GM23338 (cell line): ENCODE measurements at regions not wholly inside any gene's neighbourhood (a gene's known extent, or its start where the extent isn't known, plus 50 kb on each side); places are given as distances from the start of the nearest gene placed in this dataset.

Experiments used
- ATAC-seq: fragments of 200-7000 bp; cut with Tn5 transposase; 3 replicates; pipeline ENCODE4 v1.9.1; 2020
- DNase-seq: peaks from one replicate; pipeline ENCODE4 v3.0.0-alpha.2; 2015; ENCODE audit warnings: low spot score
- H2AFZ ChIP-seq: fragments of 200-600 bp; sonication (generic); 2 replicates; pipeline ENCODE4 v1.8.0; 2016; ENCODE audit warnings: antibody characterized with exemption, mild to moderate bottlenecking, moderate library complexity
- H3F3A ChIP-seq: fragments of 200-600 bp; sonication (generic); replicated peaks from 2 replicates; pipeline ENCODE4 v1.8.0; 2017; ENCODE audit warnings: antibody characterized with exemption, mixed run types, low read depth
- H3K27ac ChIP-seq: fragments of 200-600 bp; sonication (generic); 2 replicates; pipeline ENCODE4 v1.6.1; 2016; ENCODE audit warnings: low read depth
- H3K27me3 ChIP-seq: fragments of 200-600 bp; sonication (generic); 2 replicates; pipeline ENCODE4 v1.8.0; 2016; ENCODE audit warnings: mild to moderate bottlenecking, mixed run types, moderate library complexity; ENCODE audit not compliant: insufficient read depth
- H3K36me3 ChIP-seq: fragments of 200-600 bp; sonication (generic); 2 replicates; pipeline ENCODE4 v1.8.0; 2016; ENCODE audit warnings: mild to moderate bottlenecking; ENCODE audit not compliant: insufficient read depth
- H3K4me1 ChIP-seq: fragments of 200-600 bp; sonication (generic); 2 replicates; pipeline ENCODE4 v1.8.0; 2016; ENCODE audit warnings: mild to moderate bottlenecking, moderate library complexity; ENCODE audit not compliant: insufficient read depth
- H3K4me2 ChIP-seq: fragments of 200-600 bp; sonication (generic); 2 replicates; pipeline ENCODE4 v1.7.1; 2017; ENCODE audit warnings: mixed run types
- H3K4me3 ChIP-seq: fragments of 200-600 bp; sonication (generic); 2 replicates; pipeline ENCODE4 v1.6.1; 2016; ENCODE audit warnings: mixed run types
- H3K79me2 ChIP-seq: fragments of 200-600 bp; sonication (generic); replicated peaks from 2 replicates; pipeline ENCODE4 v1.8.0; 2017; ENCODE audit warnings: mild to moderate bottlenecking; ENCODE audit not compliant: insufficient read depth
- H3K9me2 ChIP-seq: fragments of 200-600 bp; sonication (generic); 2 replicates; pipeline ENCODE4 v1.8.0; 2017; ENCODE audit not compliant: insufficient read depth
- H4K20me1 ChIP-seq: fragments of 200-600 bp; sonication (generic); replicated peaks from 2 replicates; pipeline ENCODE4 v1.8.0; 2017; ENCODE audit warnings: mild to moderate bottlenecking; ENCODE audit not compliant: insufficient read depth
- H3K27ac Mint-ChIP-seq: 2 replicates; pipeline ENCODE4 v1.8.0; 2020; ENCODE audit warnings: inconsistent platforms, mild to moderate bottlenecking, moderate library complexity, mixed read lengths
- H3K27me3 Mint-ChIP-seq: 3 replicates; pipeline ENCODE4 v1.8.0; 2022; ENCODE audit warnings: low read depth, mild to moderate bottlenecking, moderate library complexity, mixed read lengths, inconsistent platforms; ENCODE audit not compliant: insufficient read depth, poor library complexity
- H3K36me3 Mint-ChIP-seq: 3 replicates; pipeline ENCODE4 v1.8.0; 2021; ENCODE audit warnings: low read depth, mild to moderate bottlenecking, inconsistent platforms, moderate library complexity, mixed read lengths
- H3K4me1 Mint-ChIP-seq: 3 replicates; pipeline ENCODE4 v1.8.0; 2020; ENCODE audit warnings: mild to moderate bottlenecking, inconsistent platforms, mixed read lengths
- H3K4me3 Mint-ChIP-seq: 3 replicates; pipeline ENCODE4 v1.8.0; 2021; ENCODE audit warnings: moderate library complexity, mild to moderate bottlenecking, inconsistent platforms, mixed read lengths
- H3K9me3 Mint-ChIP-seq: 3 replicates; pipeline ENCODE4 v1.8.0; 2020; ENCODE audit warnings: moderate library complexity, mild to moderate bottlenecking, inconsistent platforms, mixed read lengths
- EZH2phosphoT487 ChIP-seq: fragments of 200-600 bp; sonication (generic); IDR thresholded peaks from one replicate; pipeline ENCODE4 v1.8.1; 2018; ENCODE audit warnings: antibody characterized with exemption; ENCODE audit not compliant: unreplicated experiment
- JUNB ChIP-seq: IDR thresholded peaks from one replicate; pipeline ENCODE4 v1.6.1; 2016; ENCODE audit warnings: antibody characterized with exemption; ENCODE audit not compliant: unreplicated experiment
- NANOG ChIP-seq: IDR thresholded peaks from 2 replicates; pipeline ENCODE4 v1.6.1; 2016; ENCODE audit warnings: antibody characterized with exemption, borderline replicate concordance
- POLR2AphosphoS5 ChIP-seq: IDR thresholded peaks from 2 replicates; pipeline ENCODE4 v1.6.1; 2016; ENCODE audit warnings: antibody characterized with exemption, low read depth
- ZNF114 ChIP-seq: fragments of 250-450 bp; sonication (Bioruptor Pico); IDR thresholded peaks from 2 replicates; pipeline ENCODE4 v1.5.0; 2020; ENCODE audit warnings: mild to moderate bottlenecking, moderate library complexity
- ZNF331 ChIP-seq: fragments of 250-450 bp; sonication (Bioruptor Pico); IDR thresholded peaks from 2 replicates; pipeline ENCODE4 v1.5.0; 2020; ENCODE audit warnings: low read depth, mild to moderate bottlenecking, moderate library complexity
- TF ChIP-seq, protein P1 (sequence below): IDR thresholded peaks from 2 replicates; pipeline ENCODE4 v1.6.1; 2016; ENCODE audit warnings: antibody characterized with exemption
- TF ChIP-seq, protein P2 (sequence below): IDR thresholded peaks from one replicate; pipeline ENCODE4 v1.6.1; 2018; ENCODE audit warnings: antibody characterized with exemption; ENCODE audit not compliant: unreplicated experiment
- TF ChIP-seq, protein P3 (sequence below), 2 experiments: fragments of 200-600 bp in 1 of 2; sonication (generic) in 1 of 2; conservative IDR thresholded peaks; 2 replicates each; pipeline versions ENCODE4 v1.5.1 to v1.6.1; 2016 to 2017; ENCODE audit warnings: antibody characterized with exemption in 2 of 2, low read depth in 2 of 2, mild to moderate bottlenecking in 2 of 2, moderate library complexity in 1 of 2
- TF ChIP-seq, protein P4 (sequence below): fragments of 250-450 bp; sonication (Bioruptor Pico); IDR thresholded peaks from 2 replicates; pipeline ENCODE4 v1.5.0; 2020; ENCODE audit warnings: mild to moderate bottlenecking, moderate library complexity

DNA sequence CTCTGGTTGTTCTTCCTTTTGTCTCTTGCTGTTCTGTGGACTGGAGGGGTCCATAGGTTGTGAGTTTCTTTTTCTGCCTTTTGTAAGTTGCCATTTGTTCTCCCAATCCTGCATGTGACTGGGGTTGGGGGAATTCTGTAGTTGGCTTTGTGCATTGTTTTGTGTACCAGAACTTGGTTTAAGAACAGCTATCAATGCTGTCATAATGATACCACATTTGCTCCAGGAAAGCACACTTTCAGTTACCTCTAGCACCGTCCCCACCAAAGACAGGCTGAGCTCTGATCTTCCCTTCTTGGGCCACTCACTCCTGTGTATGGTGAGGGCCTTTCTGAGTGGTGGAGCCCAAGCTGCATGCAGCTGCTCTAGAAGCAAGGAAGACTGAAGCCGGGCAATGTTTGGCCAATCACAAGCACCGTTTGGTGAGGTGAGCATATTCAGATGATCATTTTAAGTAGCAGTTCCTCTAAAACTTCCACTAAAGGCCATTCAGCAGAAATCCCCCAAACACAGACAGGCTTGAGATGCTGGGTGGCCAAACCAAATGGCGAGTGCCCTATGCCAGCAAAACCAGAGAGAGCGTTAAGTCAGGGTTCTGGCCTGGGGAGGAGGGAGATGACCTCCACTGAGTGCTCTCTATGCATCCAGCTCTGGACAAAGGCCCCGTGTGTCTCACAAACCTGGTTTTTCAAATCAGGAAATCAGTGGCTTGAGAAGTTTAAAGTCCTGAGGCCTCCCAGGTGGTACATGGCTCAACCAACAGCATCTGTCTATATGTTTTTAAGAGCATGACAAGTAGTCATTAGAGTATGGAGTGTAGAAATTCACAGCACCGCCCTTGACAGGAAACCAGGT is 120.7 kb upstream of the SPATA13 start (continued):
- TF ChIP-seq, protein P1, sequence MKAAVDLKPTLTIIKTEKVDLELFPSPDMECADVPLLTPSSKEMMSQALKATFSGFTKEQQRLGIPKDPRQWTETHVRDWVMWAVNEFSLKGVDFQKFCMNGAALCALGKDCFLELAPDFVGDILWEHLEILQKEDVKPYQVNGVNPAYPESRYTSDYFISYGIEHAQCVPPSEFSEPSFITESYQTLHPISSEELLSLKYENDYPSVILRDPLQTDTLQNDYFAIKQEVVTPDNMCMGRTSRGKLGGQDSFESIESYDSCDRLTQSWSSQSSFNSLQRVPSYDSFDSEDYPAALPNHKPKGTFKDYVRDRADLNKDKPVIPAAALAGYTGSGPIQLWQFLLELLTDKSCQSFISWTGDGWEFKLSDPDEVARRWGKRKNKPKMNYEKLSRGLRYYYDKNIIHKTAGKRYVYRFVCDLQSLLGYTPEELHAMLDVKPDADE, result no peak
- TF ChIP-seq EZH2phosphoT487 (no peak), POLR2AphosphoS5 (no peak)
- TF ChIP-seq, protein P2, sequence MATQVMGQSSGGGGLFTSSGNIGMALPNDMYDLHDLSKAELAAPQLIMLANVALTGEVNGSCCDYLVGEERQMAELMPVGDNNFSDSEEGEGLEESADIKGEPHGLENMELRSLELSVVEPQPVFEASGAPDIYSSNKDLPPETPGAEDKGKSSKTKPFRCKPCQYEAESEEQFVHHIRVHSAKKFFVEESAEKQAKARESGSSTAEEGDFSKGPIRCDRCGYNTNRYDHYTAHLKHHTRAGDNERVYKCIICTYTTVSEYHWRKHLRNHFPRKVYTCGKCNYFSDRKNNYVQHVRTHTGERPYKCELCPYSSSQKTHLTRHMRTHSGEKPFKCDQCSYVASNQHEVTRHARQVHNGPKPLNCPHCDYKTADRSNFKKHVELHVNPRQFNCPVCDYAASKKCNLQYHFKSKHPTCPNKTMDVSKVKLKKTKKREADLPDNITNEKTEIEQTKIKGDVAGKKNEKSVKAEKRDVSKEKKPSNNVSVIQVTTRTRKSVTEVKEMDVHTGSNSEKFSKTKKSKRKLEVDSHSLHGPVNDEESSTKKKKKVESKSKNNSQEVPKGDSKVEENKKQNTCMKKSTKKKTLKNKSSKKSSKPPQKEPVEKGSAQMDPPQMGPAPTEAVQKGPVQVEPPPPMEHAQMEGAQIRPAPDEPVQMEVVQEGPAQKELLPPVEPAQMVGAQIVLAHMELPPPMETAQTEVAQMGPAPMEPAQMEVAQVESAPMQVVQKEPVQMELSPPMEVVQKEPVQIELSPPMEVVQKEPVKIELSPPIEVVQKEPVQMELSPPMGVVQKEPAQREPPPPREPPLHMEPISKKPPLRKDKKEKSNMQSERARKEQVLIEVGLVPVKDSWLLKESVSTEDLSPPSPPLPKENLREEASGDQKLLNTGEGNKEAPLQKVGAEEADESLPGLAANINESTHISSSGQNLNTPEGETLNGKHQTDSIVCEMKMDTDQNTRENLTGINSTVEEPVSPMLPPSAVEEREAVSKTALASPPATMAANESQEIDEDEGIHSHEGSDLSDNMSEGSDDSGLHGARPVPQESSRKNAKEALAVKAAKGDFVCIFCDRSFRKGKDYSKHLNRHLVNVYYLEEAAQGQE, result no peak

DNA sequence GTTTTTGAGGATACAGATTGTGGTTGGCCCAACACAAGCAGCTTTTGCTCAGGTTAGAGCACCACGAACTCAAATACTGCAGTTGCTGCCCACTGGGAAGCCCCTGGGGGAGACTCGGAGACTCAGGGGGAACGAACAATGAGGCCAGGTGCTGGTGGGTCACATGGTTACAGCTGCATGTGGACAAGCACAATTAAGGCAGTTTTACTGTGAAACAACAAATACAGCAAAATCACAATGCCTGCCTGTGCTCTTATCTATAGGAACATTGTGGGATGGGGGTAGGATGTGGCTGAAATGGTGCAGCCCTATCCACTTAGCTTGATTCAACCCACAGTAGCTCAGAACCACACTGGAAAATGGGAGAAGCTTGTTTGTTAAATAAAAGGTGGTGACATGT is 119.7 kb upstream of the SPATA13 start:
- no peak overlapping the region for H3K27ac Mint-ChIP-seq
- Histone ChIP-seq H3K4me1 (no peaks in the 10 kb centered on the region; the same call in 1 of the 2 replicates), H4K20me1 (no peaks in the 10 kb centered on the region), H3K27ac (no peak overlapping the region), H3K79me2 (no peaks in the 10 kb centered on the region), H3K36me3 (no peaks in the 10 kb centered on the region), H2AFZ (no peak overlapping the region), H3K9me2 (no peaks in the 10 kb centered on the region), H3F3A (no peaks in the 10 kb centered on the region), H3K27me3 (no peaks in the 10 kb centered on the region), H3K4me3 (no peak overlapping the region), H3K4me2 (no peak overlapping the region)
- DNase-seq, result peak; percentile 28
- H3K9me3 Mint-ChIP-seq, result no peaks in the 10 kb centered on the region
- H3K4me3 Mint-ChIP-seq, result no peak overlapping the region
- peaks cover 29% of the 10 kb centered on the region for H3K4me1 Mint-ChIP-seq
- no peaks in the 10 kb centered on the region for H3K36me3 Mint-ChIP-seq
- peaks cover 29% of the 10 kb centered on the region for H3K27me3 Mint-ChIP-seq
- ATAC-seq, result peak; percentile 90
- TF ChIP-seq ZNF114 (CRISPR knock-in tag), result no peak
- TF ChIP-seq JUNB, result no peak
- TF ChIP-seq, protein P3, sequence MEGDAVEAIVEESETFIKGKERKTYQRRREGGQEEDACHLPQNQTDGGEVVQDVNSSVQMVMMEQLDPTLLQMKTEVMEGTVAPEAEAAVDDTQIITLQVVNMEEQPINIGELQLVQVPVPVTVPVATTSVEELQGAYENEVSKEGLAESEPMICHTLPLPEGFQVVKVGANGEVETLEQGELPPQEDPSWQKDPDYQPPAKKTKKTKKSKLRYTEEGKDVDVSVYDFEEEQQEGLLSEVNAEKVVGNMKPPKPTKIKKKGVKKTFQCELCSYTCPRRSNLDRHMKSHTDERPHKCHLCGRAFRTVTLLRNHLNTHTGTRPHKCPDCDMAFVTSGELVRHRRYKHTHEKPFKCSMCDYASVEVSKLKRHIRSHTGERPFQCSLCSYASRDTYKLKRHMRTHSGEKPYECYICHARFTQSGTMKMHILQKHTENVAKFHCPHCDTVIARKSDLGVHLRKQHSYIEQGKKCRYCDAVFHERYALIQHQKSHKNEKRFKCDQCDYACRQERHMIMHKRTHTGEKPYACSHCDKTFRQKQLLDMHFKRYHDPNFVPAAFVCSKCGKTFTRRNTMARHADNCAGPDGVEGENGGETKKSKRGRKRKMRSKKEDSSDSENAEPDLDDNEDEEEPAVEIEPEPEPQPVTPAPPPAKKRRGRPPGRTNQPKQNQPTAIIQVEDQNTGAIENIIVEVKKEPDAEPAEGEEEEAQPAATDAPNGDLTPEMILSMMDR (conservative IDR thresholded peaks at IDR 0.05; ENCODE audit: low read depth in 2 of 2), result no peak
- TF ChIP-seq, protein P1, result no peak
- no peak for TF ChIP-seq EZH2phosphoT487
- TF ChIP-seq ZNF331, result no peak
- TF ChIP-seq NANOG, result no peak
- TF ChIP-seq, protein P4, sequence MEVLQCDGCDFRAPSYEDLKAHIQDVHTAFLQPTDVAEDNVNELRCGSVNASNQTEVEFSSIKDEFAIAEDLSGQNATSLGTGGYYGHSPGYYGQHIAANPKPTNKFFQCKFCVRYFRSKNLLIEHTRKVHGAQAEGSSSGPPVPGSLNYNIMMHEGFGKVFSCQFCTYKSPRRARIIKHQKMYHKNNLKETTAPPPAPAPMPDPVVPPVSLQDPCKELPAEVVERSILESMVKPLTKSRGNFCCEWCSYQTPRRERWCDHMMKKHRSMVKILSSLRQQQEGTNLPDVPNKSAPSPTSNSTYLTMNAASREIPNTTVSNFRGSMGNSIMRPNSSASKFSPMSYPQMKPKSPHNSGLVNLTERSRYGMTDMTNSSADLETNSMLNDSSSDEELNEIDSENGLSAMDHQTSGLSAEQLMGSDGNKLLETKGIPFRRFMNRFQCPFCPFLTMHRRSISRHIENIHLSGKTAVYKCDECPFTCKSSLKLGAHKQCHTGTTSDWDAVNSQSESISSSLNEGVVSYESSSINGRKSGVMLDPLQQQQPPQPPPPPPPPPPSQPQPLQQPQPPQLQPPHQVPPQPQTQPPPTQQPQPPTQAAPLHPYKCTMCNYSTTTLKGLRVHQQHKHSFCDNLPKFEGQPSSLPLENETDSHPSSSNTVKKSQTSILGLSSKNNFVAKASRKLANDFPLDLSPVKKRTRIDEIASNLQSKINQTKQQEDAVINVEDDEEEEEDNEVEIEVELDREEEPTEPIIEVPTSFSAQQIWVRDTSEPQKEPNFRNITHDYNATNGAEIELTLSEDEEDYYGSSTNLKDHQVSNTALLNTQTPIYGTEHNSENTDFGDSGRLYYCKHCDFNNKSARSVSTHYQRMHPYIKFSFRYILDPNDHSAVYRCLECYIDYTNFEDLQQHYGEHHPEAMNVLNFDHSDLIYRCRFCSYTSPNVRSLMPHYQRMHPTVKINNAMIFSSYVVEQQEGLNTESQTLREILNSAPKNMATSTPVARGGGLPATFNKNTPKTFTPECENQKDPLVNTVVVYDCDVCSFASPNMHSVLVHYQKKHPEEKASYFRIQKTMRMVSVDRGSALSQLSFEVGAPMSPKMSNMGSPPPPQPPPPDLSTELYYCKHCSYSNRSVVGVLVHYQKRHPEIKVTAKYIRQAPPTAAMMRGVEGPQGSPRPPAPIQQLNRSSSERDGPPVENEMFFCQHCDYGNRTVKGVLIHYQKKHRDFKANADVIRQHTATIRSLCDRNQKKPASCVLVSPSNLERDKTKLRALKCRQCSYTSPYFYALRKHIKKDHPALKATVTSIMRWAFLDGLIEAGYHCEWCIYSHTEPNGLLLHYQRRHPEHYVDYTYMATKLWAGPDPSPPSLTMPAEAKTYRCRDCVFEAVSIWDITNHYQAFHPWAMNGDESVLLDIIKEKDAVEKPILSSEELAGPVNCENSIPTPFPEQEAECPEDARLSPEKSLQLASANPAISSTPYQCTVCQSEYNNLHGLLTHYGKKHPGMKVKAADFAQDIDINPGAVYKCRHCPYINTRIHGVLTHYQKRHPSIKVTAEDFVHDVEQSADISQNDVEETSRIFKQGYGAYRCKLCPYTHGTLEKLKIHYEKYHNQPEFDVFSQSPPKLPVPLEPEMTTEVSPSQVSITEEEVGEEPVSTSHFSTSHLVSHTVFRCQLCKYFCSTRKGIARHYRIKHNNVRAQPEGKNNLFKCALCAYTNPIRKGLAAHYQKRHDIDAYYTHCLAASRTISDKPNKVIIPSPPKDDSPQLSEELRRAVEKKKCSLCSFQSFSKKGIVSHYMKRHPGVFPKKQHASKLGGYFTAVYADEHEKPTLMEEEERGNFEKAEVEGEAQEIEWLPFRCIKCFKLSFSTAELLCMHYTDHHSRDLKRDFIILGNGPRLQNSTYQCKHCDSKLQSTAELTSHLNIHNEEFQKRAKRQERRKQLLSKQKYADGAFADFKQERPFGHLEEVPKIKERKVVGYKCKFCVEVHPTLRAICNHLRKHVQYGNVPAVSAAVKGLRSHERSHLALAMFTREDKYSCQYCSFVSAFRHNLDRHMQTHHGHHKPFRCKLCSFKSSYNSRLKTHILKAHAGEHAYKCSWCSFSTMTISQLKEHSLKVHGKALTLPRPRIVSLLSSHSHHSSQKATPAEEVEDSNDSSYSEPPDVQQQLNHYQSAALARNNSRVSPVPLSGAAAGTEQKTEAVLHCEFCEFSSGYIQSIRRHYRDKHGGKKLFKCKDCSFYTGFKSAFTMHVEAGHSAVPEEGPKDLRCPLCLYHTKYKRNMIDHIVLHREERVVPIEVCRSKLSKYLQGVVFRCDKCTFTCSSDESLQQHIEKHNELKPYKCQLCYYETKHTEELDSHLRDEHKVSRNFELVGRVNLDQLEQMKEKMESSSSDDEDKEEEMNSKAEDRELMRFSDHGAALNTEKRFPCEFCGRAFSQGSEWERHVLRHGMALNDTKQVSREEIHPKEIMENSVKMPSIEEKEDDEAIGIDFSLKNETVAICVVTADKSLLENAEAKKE (CRISPR knock-in tag), result no peak
